22Rv1 (cell line): ENCODE measurements at regions not wholly inside any gene's neighbourhood (a gene's known extent, or its start where the extent isn't known, plus 50 kb on each side); places are given as distances from the start of the nearest gene placed in this dataset.

Source experiments
- CTCF ChIP-seq: fragments of 450-650 bp; IDR thresholded peaks from 2 replicates; pipeline ENCODE4 v1.5.1; 2017; ENCODE audit warnings: mild to moderate bottlenecking
- ZFX ChIP-seq: fragments of 450-650 bp; IDR thresholded peaks from 2 replicates; pipeline ENCODE4 v1.6.1; 2017; ENCODE audit warnings: antibody characterized with exemption, borderline replicate concordance

GRCh38 chr10:117759266-117759665, 216.7 kb downstream of the EMX2 start:
- TF ChIP-seq CTCF (no peak), ZFX (no peak)
